ENCODE measurements at regions not wholly inside any gene's neighbourhood (a gene's known extent, or its start where the extent isn't known, plus 50 kb on each side); places are given as distances from the start of the nearest gene placed in this dataset.
"Not testable (repeated sequence)": the region's sequence is repeated elsewhere in the genome, so short reads cannot be mapped to it uniquely, and the experiment has no call there.

GRCh38 chr7:101707587-101707986 is 78.5 kb upstream of the MYL10 start:
- DNase-seq (ENCODE audit: extremely low read depth, low read depth, low spot score): no peak

DNA sequence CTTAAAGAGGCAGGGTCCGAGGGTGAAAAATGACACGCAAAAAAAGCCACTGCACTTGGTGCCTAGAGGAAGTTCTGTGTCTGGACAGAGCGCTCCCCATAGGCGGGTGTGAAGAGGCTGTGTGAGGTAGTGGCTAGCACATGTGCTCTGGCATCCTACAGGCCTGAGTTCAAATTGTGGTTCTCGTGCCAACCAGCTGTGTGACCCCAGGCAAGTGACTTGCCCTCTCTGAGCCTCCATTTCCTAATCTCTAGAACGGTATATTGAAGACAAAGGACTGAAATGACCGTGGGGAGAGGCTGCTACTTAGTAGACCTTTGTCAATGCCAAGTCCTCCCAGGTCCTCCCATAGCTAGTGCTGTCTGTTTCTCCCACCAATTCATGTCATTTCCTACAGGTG is 79.1 kb upstream of the MYL10 start:
- no peak for DNase-seq (ENCODE audit: extremely low read depth, low read depth, low spot score)

DNA sequence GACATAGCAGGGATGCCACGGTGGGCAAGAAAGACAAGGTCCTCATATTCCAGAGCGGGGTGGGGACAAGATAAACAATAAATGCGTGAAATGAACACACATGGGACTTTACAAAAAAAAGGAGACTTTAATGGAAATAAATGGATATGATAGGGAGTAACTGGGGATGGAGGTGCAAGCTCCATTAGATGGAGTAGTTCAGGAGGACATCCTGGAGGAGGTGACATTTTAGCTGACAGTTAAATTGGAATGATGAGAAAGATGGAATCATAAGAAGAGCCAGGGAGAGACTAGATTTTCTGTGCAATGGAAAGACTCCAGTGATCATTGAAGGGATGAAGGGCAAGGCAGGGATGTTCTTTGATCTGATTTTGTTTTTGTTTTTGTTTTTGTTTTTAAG is 83.6 kb upstream of the MYL10 start:
- no peak for DNase-seq (ENCODE audit: extremely low read depth, low read depth, low spot score)

DNA sequence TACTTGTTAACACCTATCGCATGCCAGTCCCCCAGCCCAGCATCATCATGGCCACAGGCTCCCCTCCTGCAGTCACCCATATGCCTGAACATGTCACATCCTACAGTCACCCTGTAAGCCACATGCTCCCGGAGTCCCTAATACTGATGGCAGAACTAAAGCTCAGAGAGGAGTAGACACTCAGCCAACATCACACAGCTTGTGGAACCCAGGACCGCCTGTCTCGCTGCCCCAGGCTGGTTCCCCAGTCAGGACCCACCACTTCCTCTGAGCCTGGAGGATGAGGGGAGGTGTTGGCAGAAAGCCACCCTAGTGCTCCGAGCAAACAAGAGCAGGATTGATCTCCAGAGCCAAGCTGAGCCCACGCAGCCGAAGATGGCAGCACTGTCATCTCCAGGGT is 85.0 kb upstream of the MYL10 start:
- no peak for DNase-seq (ENCODE audit: extremely low read depth, low read depth, low spot score)

DNA sequence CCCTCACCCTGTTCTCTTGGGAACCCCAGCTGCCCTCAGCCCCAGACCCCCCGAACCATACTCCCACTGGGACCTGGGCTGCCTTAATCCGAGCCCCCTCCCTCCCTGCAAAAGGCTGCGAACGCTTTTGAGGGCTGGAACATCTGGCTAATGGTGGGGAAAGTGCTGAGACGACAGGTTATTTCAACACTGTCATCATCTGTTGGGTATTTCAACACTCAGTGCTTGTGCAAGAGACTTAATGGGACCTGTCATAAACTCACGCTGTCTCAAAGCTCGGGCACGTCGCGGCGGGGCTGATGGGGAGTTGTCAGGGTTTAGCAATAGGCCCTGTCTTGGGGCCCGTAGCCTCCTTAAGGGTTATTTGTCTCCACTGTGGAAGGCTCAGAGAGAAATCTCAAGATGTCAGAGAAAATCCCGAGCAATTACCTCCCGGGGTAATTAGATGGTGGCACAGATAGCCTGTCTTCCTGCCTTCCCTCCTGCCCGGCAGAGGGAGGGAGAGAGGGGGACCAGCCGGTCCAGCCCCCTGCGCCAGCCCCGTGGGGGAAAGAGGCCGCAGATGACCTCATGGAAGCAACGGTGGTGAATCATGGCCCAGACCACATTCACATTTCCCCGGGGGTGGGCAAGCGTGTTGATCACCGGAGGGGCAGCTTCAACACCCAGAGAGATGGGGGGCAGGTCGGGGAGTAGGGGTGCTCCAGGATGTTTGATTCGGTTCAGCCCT is 88.7 kb upstream of the MYL10 start:
- no peak for DNase-seq (ENCODE audit: extremely low read depth, low read depth, low spot score)

DNA sequence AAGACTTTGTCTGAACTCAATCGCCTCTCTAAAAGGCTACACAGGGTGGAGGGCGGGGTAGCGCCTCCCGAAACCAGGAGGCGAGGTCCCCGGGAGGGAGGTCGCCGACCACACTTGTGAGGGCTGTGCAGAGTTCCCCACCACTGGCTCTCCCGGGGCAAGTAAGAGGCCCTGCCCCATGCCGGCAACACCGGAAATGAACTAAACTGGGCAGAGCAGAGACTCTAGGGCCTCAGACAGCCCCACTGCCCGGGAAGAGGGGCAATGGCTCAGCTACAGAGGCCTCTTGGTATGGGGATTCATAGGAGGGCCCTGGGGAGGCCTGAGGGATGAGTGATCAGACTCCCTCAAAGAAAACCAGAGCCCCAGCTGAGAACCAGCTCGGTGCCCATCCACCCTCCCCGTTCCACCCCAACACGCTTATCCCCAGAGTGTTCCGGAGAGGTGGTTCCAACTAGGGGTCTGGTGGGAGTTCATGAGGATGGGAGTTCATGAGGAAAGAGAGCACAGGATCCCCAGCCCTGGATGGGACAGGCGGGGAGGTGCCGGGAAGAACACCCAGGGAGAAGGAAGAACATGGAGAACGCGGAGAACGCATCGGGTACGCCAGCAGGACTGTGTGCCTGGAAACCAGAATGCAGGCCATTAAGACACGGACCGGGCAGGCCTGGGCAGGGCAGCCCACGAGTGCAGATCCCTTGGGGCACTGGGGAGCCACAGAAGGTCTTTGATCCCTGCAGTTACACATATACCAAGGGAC is 89.4 kb upstream of the MYL10 start:
- no peak for DNase-seq (ENCODE audit: extremely low read depth, low read depth, low spot score)

GRCh38 chr7:101719123-101719470 is 90.0 kb upstream of the MYL10 start:
- no peak for DNase-seq (ENCODE audit: extremely low read depth, low read depth, low spot score)

DNA sequence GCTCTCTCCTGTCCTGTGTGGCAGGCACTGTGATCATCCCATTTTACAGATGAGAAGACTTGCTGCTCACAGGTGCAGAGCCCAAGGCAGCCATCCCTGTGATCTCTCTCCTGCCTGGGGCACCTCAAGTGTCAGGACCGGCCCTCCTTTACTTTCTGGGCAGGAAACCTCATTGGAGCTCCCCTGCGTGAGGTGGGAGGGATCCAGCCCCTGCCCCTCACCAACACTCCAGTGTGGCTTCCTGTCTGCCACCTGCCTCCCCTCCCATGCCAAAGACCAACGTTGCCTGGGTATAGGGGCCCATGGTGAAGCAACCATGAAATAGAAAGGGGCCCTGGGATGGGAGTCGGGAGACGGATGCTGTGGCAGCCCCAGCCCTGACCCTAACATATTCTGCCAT is 91.2 kb upstream of the MYL10 start:
- DNase-seq (ENCODE audit: extremely low read depth, low read depth, low spot score): no peak

DNA sequence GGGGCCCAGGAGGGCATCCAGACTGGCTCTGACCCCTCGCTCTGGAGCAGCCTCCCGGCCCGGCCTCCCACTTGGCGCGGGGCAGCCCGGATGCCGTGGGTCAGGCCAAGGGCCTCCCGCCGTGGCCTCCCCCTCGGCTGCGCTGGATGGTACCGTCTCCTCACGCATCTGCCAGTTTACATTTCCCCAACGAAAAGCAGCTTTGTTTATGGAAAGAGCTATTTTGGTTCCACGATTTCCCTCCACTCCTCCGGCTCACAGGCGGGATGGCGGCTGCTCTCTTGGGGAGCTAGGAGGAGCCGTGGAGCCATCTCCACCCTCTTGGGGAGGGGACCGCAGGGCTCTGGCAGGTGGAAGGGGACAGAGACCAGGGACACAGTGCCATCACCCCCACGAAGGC is 93.2 kb upstream of the MYL10 start:
- DNase-seq (ENCODE audit: extremely low read depth, low read depth, low spot score): no peak

DNA sequence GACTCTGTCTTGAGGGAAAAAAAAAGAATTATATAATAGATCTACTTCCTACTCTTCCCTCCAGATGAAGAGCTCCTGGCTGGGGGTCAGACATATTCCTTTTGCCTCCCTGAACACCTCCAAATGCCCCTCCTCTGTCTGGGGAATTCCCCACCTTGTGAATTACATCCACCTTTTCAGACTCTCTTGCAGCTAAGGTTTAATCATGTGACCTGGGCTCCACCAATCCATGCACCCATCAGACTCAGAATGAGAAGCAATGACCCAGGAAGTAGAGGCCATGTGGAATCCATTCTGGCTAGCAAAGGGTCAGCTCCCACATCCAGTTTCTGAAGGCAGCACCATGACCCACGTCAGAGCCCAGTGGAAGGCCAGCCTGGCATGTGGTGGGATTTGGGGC is 93.6 kb upstream of the CUX1 start:
- no peak for DNase-seq (ENCODE audit: extremely low read depth, low read depth, low spot score)

DNA sequence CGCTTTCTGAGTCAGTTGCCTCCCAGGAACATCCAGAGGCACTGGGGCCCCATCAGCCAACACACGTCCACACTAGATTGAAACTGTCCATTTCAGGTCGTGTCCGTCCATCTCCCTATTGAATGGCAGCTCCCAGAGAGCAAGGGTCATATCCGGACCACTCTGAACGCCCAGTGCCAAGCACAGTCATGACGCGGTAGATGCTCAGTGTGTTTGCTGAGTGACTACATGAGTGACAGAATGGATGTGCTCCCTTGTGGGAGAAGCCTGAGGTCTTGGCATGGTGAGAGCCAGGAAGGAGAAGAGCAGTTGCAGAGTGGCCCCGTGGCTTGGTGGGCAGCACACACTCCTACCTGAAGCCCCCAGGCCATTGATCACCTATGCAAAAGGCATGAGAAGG is 92.5 kb upstream of the CUX1 start:
- no peak for DNase-seq (ENCODE audit: extremely low read depth, low read depth, low spot score)

DNA sequence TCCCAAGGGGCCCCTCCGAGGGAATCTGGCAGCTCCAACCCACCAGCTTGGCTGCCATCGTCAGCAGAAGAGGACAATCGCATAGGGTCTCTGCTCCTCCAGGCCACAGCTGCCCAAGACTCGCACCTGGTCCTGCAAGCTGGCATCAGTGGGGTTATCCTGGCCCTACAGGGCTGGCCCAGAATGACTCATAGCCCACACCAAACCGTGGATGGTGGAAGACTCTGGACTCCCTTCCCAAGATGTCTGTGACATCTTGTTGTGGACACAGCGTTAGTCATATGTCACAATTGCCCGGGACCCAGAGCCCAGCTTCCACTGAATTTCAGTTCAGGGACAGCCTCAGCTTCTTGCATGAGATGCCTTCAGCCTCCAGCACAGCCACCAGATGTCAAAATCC is 91.5 kb upstream of the CUX1 start:
- no peak for DNase-seq (ENCODE audit: extremely low read depth, low read depth, low spot score)

- DNase-seq (ENCODE audit: extremely low read depth, low read depth, low spot score): no peak
These were observed 90.2 kb upstream of the CUX1 start for GRCh38 chr7:101727184-101727583.

DNA sequence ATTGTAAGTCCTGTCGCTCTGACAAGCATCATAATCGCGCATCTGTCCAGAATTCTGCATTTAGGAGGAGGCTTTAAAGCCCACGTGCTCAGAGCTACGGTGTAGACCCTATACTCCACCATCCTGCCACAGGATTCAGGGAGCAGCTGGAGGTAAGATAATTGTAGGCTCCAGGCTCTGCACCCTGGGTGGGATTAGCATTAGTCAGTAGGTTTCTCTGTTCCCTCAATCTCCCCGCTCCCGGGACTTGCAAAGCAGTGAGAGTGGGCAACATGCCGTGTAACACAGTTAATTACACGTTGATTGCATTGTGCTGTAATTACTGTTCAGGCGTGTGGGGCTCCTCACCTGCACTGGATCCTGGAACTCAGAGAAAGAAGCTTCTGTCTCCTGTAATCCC is 89.3 kb upstream of the CUX1 start:
- DNase-seq (ENCODE audit: extremely low read depth, low read depth, low spot score): no peak

GRCh38 chr7:101728873-101729240 is 88.6 kb upstream of the CUX1 start:
- DNase-seq (ENCODE audit: extremely low read depth, low read depth, low spot score): not testable (repeated sequence)

- DNase-seq (ENCODE audit: extremely low read depth, low read depth, low spot score): no peak
These were observed 88.1 kb upstream of the CUX1 start for GRCh38 chr7:101729241-101729883.

DNA sequence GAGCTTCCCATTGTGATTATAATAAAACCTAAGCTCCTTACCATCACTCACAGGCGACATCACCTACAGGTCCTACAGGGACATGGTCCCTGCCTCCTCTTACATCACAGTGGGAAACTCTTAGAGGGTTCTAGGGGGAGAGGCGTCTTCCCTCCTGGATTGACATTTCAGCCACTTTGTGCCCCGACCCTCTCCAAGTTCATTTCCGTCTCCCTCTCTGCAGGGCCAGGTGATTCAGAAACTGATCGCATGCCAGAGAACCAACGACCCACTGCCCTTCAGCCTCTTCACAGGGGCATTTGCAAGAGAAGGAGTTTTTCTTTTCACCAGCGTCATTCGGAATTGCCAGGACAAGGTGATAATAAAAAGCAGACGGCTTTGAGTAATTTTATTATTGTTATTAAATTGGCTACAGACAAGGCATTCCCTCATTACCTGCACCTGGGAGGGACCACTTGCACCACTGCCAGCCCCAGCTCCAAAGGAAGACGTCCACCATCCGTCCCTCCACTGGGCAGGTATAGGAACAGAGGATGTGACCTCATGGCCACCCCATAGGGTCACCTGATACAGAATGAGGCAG is 85.8 kb upstream of the CUX1 start:
- no peak for DNase-seq (ENCODE audit: extremely low read depth, low read depth, low spot score)

GRCh38 chr7:101733713-101734475 is 83.5 kb upstream of the CUX1 start:
- no peak for DNase-seq (ENCODE audit: extremely low read depth, low read depth, low spot score)

GRCh38 chr7:101736084-101736483 is 81.3 kb upstream of the CUX1 start:
- no peak for DNase-seq (ENCODE audit: extremely low read depth, low read depth, low spot score)

DNA sequence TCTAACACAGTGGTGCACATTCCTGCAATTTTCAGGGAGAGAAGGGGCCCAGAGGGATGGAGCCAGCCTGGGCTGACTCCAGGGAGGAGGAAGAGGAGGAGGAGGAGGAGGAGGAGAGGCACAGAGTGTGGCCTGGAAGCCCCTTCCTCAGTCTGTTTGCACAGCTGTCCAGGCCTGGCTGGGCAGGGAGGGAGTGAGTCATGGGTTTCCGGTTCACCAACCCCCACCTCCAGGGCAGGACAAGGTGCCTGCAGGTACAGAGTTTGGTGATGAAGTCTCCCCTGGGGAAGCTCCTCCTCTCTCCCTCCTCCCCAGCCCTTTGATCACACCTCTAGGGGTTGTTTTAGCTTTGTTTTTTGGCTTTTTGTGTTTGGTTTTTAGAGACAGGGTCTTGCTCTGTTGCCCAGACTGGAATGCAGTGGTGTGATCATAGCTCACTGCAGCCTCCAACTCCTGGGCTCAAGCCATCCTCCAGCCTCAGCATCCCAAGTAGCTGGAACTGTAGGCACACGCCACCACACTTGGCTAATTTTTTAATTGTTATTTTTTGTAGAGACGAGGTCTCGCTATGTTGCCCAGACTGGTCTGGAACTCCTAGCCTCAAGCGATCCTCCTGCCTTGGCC is 77.5 kb upstream of the CUX1 start:
- no peak for DNase-seq (ENCODE audit: extremely low read depth, low read depth, low spot score)

Measured in glomerular endothelial cell (primary cell).